ENCODE measurements at regions not wholly inside any gene's neighbourhood (a gene's known extent, or its start where the extent isn't known, plus 50 kb on each side); places are given as distances from the start of the nearest gene placed in this dataset.
A peak's percentile ranks its signal among the peaks of the same experiment; 100 is the strongest.
"Not testable (repeated sequence)": the region's sequence is repeated elsewhere in the genome, so short reads cannot be mapped to it uniquely, and the experiment has no call there.

DNA sequence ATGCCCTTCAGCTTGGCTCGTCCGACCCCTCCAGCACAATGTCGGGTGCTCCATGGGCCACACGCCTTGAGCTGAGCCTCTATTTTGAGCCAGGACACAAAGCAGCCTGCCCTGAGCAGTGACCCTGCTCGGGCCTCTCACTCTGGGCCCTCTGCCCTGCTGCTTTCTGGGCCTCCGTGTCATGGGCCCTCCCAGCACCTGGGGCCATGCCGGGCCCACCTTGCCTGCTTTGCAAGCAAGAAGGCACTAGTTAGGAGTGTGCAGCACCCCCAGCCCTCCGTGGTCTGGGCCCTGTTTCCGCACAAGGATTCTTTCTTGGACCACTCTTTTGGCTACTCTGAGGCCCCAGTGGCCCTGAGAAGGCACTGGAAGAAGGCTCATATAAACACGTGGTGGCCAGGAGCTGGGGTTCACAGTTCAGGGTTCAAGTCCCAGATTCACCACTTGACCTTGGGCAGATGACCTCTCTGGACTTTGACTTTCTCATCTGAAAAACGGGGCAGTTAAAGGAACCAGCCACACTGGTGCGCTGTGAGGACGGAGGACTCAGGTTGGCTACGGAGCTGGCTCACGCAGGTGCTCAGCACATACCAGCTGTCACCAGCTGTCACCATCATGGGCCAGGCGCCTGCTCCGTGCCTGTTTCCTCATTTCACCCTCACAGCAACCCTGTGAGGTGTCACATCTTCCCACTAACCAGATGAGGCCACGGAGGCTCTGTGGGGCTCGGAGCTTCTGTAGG lies 166.0 kb upstream of the GSE1 start:
- no peak for DNase-seq

DNA sequence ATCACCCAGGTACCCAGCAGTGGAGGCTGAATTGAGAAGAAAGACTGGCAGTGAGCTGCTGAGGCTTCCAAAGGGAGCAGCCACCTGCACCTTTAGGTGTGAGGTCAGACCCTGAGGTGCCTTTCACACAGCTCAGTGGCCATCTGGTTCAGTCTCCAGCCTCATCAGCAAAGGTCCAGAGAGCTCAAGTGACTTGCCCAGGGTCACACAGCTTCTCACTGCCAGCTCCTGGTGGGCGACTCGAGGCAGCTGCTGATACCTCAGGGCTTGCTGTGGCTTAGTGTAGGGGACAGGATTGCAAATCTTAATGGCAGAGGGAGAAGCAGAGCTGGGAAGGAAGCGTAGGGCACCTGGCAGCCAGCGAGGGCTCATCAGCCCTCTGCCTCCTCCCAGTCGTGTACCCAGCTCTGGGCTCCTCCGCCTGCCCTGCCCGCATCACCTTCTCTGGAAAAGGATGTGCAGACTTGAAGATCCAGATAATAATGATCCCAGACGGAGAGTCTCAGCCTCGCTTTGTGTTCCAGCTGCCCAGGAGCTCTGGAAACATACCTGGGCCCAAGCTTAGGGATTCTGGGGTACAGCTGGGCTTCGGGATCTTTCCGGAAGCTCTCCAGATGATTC lies 165.3 kb upstream of the GSE1 start:
- DNase-seq = no peak

DNA sequence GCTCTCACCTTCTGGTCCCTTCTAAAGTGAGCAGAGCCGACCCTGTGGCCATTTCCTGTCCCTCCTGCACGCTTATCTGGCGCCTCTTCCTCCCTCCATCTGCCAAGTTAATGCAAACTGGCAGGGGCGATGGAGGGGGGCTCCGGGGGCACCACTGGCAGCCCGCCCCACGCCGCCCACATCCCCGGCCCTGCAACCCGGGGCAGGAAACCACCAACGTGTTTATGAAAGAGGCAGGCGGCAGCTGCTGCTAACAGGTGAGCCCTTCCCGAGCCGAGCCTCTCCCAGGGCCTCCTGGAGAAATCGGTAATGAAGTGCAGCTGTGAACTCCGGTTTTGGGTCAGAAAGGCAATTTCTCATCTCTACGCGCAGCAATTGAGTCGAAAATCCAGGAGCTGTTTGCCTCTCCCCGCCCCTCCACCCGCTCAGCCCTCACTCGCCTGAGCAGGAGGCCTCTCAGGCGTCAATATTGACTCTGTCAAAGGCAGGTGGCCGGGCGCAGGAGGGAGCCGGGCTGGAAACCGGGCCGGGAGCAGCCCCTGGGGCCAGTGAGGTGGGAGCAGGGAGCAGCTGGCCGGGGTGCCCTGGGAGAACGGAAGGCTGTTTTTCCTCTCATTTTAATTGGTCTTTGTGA lies 164.4 kb upstream of the GSE1 start:
- DNase-seq = peak; percentile 28

DNA sequence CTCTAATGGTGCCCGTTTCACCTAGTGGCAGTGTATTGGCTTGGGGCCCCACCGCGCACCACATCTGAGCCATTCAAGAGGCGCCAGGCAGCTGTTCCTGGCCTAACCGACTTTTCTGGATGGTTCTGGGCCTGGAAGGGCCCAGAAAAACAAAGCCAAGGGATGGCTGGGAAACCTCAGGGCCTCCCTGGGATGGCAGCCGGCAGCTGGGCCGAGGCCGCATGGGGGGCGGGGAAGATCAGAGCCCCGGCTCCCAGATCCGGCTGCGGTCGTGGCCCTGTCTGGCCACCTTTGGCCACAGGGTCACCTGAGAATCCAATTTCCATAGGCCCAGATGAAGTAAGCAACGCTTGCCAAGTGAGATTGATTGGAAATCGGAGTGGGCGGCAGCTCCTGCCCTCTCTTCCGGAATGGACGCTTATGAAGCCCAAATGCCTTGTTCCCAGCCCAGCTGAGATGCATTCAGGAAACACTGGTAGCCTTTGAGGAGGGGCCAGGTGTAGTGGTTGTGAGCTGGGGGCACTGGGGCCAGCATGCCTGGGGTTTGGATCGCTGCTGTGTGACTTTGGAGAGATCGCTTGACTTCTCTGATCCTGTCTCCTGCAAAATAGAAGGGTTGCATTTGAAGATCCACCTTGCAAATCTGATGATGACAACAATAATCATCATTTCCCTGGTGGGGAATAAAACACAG lies 163.8 kb upstream of the GSE1 start:
- DNase-seq = no peak

DNA sequence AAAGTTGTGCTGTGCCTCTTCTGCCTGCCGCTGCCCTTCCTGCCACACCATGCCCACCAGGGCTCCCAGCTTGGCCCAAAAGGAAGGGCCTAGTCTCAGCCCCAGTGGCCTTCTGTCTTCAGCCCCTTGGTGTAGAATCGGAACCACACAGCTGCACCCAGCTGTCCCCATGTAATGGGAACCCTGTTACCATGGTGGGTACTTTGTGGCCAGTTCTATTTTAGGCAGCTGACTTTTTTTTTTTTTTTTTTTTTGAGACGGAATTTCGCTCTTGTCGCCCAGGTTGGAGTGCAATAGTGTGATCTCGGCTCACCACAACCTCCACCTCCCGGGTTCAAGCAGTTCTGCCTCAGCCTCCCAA lies 163.3 kb upstream of the GSE1 start:
- DNase-seq = no peak

DNA sequence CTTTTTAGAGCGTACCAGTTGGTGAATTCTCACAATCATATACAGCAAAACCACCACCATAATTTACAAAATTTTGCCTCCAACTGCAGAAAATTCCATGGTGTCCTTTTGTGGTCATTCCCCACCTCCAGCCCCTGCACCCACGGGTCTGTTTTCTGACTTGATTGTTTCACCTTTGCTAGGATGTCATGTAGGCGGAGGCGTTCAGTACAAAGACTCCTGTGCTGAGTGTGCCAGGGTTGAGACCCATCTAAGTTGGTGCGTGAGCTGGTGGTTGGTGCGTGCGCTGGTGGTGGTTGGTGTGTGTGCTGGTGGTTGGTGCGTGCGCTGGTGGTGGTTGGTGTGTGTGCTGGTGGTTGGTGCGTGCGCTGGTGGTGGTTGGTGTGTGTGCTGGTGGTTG lies 162.0 kb upstream of the GSE1 start:
- DNase-seq = not testable (repeated sequence)

DNA sequence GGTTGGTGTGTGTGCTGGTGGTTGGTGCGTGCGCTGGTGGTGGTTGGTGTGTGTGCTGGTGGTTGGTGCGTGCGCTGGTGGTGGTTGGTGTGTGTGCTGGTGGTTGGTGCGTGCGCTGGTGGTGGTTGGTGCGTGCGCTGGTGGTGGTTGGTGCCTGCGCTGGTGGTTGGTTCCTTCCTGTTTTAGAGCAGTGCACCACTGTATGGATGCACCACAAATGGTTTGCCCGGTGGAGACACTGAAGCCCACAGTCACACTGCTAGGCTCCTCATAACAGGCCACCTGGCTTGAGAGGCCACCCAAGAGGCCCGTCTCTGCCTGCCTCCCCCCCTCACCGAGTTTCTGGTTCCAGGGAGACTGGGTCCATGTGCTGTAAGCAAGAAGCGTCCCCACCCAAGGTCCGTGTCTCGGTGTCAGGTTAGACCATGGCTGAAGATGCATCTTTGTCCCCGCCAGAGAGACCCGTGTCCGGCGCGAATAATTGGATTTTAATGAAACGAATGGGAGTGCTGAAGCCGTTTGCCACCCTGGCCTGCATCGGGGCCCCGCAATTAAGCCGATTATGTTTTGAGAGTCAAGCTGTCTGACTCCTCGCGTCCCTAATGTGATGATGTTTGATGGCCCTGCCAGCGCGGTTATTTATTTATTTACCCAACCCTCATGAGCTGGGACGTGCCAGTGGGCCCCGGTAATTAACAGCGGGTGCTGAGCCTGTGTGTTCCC lies 161.3 kb upstream of the GSE1 start:
- DNase-seq = no peak

DNA sequence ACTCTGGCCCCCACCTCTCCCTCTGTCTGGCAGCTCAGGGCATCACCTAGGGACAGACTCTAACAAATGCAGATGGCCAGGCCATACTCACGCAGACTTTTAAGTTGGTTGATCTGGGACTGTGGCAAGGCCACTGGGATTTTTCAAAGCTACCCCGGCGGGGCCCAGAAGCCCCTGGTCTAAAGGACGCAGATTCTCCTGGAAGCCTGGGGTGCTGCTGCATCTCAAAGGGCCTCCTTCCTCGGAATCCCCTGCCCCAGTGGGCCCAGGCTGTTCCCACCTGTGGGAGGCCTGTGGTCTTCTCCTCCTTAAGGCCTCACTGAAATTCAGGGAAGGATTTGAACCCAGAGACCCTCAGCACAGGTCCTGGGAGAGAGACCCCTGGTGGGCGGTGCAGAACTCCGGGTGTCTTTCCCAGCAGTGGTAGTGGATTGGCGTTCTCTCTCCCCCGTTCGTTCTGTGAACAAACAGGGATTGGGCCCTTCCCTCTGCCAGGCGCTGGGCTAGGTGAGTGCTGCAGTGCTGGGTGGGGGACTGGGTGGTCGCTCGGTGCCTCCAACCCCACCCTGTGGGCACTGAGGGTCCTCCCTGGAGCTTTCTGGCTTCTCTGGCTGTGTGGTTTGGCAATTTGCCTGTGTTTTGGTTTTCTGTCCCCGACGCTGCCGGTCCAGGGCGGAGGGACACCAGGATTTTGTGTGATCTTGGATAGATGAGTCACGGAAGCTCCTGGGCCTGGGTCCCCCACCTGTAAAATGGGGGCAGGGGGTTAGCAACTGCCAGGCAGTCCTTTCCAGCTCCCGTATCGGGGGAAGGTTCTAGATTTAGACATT lies 160.5 kb upstream of the GSE1 start:
- no peak for DNase-seq

DNA sequence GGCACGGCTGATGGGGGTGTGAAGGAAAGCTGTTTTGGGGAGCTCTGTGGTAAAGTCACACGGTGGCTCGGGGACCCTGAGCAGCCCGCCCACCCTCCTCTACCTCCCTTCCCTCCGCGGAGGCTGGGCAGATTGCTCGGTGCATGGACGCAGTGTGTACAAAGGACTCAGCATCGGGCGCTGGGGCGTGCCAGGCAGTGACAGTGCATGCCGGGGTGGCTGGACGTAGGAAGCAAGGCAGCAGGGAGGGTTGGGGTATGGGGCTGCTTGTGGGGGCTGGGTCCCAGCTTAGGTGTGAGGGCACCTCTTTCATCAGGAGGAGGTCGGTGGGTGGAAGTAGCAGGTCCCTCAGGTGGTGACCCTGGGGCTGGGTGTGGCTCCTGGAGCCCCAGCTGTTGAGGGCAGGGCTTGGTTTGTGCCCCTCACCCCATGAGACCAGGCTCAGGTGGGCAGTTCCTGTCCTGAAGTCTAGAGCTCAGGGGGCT lies 159.9 kb upstream of the GSE1 start:
- no peak for DNase-seq

DNA sequence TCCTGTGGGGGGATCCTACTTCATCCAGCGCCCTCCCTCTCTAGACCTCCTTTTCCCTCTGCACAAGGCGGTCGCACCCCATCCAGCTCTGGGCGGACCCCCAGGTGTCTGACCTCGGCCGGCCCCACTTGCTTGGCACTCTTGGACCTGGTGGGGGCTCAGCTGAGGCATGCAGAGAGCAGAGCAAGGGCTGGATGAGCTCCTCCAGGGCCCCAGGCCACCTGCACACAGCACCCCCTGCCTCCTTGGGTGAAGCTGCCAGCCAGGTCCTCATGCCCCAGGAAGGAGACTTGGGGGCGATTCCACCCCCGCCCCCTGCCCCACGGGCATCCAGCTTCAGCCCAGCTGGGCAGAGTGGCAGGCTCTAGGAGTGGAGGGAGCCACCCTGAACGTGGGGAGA lies 159.4 kb upstream of the GSE1 start:
- no peak for DNase-seq

DNA sequence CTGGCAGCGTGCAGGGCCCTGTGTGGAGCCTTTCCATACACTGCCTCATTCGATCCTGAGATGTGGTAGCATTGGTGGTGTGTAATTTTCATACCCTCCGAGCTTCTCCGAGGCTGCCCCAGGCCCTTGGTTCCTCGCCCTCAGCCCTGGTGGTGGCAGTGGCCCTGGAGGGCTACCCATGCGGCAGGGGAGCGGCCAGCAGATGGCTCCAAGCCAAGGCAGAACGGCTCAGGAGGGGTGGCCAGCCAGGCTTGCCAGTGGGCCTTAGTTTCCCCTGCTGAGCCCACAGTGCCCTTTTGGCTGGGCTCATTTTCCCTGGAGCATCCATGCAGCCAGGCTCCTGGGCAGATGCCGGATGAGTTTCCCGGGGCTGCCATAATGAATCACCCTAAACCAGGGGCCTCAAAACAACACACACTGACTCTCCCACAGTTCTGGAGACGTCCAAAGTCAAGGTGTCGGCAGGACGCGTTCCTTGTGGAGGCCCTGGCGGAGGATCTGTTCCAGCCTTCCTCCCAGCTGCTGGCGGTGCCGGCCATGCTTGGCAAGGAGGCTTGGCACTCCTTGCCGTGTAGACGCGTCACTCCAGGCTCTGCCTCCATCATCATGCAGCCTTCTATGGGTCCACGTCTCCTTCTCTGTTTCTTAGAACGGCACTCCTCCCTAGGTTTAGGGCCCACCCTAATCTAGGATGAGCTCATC lies 158.8 kb upstream of the GSE1 start:
- no peak for DNase-seq

DNA sequence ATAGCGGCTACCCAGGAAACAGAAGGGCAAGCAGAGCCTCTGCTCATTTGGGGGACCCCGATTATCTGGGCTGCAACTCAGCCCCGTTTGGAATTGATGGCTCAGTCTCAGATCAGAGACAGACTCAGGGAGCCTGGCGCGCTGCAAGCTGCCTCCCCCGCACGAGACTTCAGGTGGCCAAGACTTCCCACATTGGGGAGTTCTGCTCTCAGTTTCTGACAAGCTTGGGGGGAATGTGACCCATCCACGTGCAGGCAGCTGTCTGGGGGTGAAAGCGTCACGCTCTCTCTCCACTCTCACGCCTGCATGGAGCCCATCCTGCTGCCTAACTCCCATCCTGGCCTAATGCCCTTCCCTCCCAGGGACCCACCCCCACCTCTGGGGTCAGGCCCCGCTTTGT lies 157.6 kb upstream of the GSE1 start:
- DNase-seq = no peak

DNA sequence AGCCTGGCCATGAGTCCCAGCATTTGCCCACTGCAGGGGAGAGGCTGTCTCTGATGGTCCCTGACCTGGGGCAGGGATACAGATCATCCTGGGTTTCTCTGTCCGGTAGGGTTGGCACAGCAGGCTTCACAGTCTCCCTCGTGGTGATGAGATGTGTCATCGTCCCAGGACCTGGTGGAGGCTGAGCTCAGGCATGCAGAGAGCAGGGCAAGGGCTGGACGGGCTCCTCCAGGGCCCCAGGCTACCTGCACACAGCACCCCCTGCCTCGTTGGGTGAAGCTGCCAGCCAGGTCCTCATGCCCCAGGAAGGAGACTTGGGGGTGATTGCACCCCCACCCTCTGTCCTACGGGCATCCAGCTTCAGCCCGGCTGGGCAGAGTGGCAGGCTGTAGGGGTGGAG lies 155.8 kb upstream of the GSE1 start:
- DNase-seq = no peak

DNA sequence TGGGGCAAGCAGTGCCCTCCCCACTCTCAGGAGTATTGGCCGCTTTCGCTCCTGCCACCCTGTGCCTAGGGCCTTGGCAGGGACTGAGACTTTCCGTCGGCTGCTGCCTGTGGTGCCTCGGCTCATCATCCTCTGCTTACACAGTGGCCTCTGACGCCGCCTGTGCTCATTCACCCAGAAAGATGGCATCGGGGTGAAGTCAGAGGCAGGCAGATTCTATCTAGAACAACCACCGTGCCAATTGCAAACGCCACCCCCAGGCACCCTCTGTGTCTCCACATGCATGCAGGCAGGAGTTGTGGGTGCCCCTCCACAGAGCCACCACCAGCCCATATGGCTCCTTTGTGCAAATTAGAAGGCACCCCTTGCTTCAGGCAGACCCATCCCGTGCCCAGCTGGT lies 154.2 kb upstream of the GSE1 start:
- DNase-seq = no peak

DNA sequence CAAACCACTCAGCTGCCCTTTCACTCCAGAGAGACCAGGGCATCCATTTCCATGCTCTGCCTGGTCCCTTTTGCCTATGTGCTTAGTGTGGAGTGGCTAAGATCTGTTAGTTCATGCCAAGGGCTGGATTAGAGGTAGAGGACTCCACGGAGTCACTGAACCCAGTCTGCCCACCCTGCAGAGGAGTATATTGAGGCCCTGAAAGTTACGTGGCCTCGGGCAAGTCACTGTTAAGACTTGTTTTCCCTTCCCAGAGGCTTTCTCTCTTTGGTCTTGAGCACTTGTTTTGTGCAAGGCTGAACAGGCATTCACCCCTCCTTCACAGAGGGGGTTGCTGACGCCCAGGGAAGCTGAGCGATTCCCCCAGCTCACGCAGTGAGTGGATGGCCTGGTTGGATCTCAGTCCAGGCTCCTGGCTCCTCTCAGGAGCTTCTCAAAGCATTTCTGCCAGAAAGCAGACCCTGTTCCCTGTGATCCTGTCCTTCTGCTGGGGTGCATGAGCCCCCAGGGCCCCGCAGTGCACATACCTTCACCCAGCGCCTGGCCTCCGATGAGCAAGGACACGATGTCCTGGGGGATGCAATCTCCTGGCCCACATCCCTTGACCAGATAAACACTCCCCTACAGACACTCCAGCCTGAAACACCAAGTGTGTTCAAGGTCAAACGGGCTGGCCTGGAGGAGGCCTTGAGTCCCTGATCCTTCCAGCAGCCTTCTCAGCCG lies 153.4 kb upstream of the GSE1 start:
- no peak for DNase-seq

DNA sequence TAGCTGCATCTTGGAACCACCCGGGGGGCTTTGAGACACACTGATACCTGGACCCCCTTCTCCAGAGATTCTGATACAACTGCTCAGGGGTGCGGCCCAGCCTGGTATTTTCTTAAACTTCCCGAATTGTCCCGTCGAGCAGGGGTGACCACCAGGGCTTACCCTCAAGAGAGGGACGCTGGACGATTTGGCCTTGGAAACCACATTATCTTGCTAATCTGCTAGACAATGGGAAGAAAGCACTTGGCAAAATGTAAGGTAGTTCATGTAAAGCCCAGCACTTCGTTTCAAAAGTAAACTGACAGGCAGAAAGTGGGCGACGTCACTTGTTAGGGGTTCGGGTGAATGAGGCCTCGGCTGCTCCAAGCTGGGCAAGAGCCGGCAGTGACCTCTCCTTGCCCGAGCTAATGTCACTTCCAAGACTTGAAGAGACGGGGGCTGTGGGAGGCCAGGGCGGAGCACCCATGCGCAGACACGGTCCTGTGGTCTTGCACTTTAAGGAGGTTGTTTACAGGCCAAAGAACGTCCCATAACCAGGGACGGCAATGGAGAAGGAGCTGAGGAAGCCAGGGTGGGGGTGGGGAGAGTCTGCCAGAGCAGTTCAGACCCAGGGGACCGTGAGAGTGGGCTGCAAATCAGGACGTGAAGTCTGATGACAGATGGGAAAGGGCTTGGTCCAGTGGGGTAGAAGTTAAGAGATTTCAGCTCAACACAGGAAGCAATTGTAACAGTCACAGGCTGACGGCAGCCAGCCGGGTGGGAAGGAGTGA lies 152.7 kb upstream of the GSE1 start:
- DNase-seq = no peak

DNA sequence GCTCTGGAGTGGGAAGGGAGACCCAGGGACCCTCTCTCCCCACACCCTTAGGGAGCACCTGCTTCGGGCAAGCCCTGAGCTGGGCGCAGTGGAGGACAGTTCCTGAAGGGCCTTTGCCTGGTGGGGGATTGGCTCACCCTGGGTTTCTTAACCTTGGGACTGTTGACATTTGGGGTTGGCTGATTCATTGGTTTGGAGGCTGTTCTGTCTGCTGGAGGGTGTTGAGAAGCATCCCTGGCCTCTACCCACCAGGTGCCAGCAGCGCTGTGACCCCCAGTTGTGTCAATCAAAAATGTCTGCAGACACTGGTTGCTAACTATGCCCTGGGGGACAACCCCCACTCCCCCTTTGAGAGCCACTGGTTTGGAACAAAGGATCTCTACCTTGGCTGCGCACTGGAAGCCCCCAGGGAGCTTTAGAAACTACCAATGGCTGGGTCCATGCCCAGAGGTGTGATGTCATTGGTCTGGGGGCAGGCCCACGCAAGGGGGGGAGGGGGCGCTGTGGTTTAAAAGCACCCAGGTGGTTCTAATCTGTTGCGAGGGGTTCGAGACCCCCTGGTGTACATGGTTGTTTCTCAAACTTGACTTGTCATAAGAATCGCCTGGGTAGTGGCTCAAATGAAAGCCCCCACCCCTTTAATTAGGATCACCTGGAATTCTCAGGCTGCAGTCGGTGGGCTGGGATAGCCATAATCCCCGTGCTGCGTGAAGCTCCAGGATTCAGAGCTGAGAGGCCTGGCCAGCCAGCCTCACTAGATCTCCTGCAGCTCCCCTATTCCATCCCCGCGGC lies 151.9 kb upstream of the GSE1 start:
- DNase-seq = no peak

DNA sequence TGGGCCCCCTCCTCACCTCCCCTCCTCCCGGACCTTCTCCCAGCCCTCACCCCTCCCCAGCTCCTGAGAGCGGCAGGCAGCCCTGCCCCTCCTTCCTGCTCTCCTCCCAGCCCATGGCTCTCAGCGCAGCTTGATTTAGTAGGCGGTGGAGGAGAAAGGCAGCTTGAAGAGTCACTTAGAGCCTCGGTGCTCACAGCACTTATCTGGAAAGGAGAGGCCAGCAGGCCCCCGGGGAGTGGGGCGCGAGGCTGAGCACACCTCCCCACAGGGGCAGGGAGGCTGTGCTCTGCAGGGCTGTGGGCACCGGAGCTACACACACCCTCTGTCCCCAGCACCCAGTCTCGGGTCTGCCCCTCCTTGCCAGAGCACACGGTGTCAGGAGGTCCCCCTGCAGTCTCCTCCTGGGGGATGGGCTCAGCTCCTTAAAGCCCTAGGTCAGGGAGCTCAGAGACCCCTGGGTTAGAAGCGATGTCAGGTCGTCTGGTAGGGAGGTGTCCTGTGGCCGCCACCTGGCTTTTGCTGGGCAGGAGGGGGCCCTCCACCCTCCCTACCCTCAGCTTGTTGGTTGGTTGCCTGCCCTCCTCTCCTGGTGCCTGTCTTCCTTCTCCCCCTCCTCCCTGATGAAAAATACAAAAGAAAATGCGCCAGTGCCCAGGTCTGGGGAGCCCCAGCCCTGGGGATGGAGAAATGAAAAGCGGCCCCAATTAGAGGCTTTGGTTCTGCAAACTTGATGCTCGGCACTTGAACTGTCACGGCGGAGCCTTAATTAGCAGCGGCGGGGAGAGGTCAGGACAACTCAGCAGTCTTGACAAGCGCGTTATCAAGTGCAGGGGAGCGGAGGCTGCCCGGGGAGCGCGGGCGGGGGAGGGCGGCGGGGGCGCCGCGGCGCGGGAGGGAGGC lies 151.1 kb upstream of the GSE1 start:
- DNase-seq = peak; percentile 12
